ENCODE measurements at regions not wholly inside any gene's neighbourhood (a gene's known extent, or its start where the extent isn't known, plus 50 kb on each side); places are given as distances from the start of the nearest gene placed in this dataset.

GRCh38 chr14:100955201-100955600 lies 51.7 kb upstream of the RTL1 start:
- Histone ChIP-seq H3K4me3 (ENCODE audit: low read length) (no peak overlapping the region), H3K27ac (ENCODE audit: low read depth, low read length) (no peak overlapping the region), H3K4me1 (ENCODE audit: control insufficient read depth, insufficient read depth, low read length) (no peaks in the 10 kb centered on the region), H3K9ac (ENCODE audit: low read length) (no peak overlapping the region), H3K36me3 (ENCODE audit: control insufficient read depth, insufficient read depth, low read length) (no peaks in the 10 kb centered on the region), H3K27me3 (ENCODE audit: control insufficient read depth, insufficient read depth, low read length) (no peaks in the 10 kb centered on the region)

DNA sequence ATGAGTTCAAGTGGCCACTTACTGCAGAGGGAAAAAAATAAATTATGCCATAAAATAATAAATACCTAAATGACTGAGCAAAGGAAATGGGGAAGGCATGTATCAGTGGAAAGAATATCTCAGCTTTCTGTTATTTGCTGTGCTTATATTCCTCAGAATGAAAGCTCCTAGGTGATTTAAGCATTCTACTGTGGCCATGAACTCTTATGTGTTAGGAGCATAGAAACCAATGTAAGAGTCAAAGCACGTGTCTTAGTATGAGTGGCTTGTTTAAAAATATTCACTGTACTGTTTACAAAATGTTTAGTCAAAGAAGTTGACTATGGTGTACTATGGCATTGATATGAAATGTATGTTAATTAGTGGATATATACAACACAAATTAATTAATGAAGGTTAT lies 59.0 kb upstream of the RTL1 start:
- H3K36me3 ChIP-seq (ENCODE audit: control insufficient read depth, insufficient read depth, low read length) = no peaks in the 10 kb centered on the region
- H3K27ac ChIP-seq (ENCODE audit: low read depth, low read length) = no peak overlapping the region
- H3K4me1 ChIP-seq (ENCODE audit: control insufficient read depth, insufficient read depth, low read length) = no peaks in the 10 kb centered on the region
- no peaks in the 10 kb centered on the region for H3K27me3 ChIP-seq (ENCODE audit: control insufficient read depth, insufficient read depth, low read length)
- H3K9ac ChIP-seq (ENCODE audit: low read length) = no peak overlapping the region
- H3K4me3 ChIP-seq (ENCODE audit: low read length) = no peak overlapping the region

GRCh38 chr14:100965296-100965695 lies 61.8 kb upstream of the RTL1 start:
- Histone ChIP-seq H3K27ac (ENCODE audit: low read depth, low read length) (no peak overlapping the region), H3K36me3 (ENCODE audit: control insufficient read depth, insufficient read depth, low read length) (no peaks in the 10 kb centered on the region), H3K4me3 (ENCODE audit: low read length) (no peak overlapping the region), H3K27me3 (ENCODE audit: control insufficient read depth, insufficient read depth, low read length) (no peaks in the 10 kb centered on the region), H3K9ac (ENCODE audit: low read length) (no peak overlapping the region), H3K4me1 (ENCODE audit: control insufficient read depth, insufficient read depth, low read length) (no peaks in the 10 kb centered on the region)

DNA sequence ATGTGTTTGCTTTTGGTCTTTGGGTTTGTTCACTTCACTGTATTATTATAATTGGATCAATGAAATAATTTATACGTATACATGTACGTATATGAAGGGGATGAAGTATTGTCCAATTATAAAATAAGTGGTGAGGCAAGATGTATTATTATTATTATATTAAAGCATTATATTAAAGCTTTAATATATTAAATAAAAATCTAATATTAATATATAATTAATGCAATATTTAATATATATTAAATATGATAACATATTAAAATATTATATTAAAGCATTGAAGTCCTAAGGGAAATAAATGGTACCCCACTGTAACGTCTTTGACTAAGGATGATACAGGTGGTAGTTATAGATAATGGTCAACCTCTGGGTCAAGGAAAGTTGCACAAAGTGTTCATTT lies 63.7 kb upstream of the RTL1 start:
- Histone ChIP-seq H3K4me3 (ENCODE audit: low read length) (no peak overlapping the region), H3K4me1 (ENCODE audit: control insufficient read depth, insufficient read depth, low read length) (no peaks in the 10 kb centered on the region), H3K27me3 (ENCODE audit: control insufficient read depth, insufficient read depth, low read length) (no peaks in the 10 kb centered on the region), H3K36me3 (ENCODE audit: control insufficient read depth, insufficient read depth, low read length) (no peaks in the 10 kb centered on the region), H3K27ac (ENCODE audit: low read depth, low read length) (no peak overlapping the region), H3K9ac (ENCODE audit: low read length) (no peak overlapping the region)

DNA sequence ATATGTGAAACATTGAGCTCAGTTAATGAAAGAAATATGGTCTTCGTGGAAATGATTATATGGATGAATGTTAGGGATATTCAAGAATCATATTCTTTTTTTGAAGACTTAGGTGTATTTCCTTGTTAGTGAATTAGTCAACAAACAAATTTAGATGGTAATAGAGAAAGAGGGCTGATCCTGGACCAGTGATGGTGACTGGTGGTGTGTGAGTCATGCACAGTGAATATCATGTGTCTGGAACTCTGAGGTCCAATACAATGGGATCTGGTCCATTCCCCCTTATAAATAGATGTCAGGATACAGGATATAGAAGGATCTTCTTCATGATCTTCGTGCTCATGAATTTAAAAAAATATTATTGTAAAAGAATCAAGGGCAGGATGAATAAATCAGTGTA lies 64.4 kb upstream of the RTL1 start:
- Histone ChIP-seq H3K27ac (ENCODE audit: low read depth, low read length) (no peak overlapping the region), H3K4me3 (ENCODE audit: low read length) (no peak overlapping the region), H3K27me3 (ENCODE audit: control insufficient read depth, insufficient read depth, low read length) (no peaks in the 10 kb centered on the region), H3K36me3 (ENCODE audit: control insufficient read depth, insufficient read depth, low read length) (no peaks in the 10 kb centered on the region), H3K9ac (ENCODE audit: low read length) (no peak overlapping the region), H3K4me1 (ENCODE audit: control insufficient read depth, insufficient read depth, low read length) (no peaks in the 10 kb centered on the region)

GRCh38 chr14:100972118-100972897 lies 68.8 kb upstream of the RTL1 start:
- Histone ChIP-seq H3K4me3 (ENCODE audit: low read length) (no peak overlapping the region), H3K9ac (ENCODE audit: low read length) (no peak overlapping the region), H3K36me3 (ENCODE audit: control insufficient read depth, insufficient read depth, low read length) (no peaks in the 10 kb centered on the region), H3K27ac (ENCODE audit: low read depth, low read length) (no peak overlapping the region), H3K4me1 (ENCODE audit: control insufficient read depth, insufficient read depth, low read length) (no peaks in the 10 kb centered on the region), H3K27me3 (ENCODE audit: control insufficient read depth, insufficient read depth, low read length) (no peaks in the 10 kb centered on the region)

DNA sequence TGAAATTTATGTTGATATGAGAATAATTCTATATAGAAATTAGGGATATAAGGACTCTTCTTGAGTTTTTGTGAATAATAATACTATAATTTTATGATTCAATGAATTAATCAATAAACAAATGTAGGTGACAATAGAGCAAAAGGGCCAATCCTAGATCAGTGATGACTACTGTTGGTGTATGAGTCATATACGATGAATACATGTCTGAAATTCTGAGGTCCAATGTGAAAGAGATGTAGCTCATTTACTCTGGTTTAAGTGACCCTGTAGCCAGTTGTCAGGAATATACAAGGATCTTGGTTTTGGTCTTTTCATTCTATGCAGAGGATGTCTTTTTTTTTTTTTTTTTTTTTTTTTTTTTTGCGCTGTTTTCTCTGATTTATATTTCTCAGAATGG lies 72.1 kb upstream of the RTL1 start:
- Histone ChIP-seq H3K27me3 (ENCODE audit: control insufficient read depth, insufficient read depth, low read length) (no peaks in the 10 kb centered on the region), H3K9ac (ENCODE audit: low read length) (no peak overlapping the region), H3K36me3 (ENCODE audit: control insufficient read depth, insufficient read depth, low read length) (no peaks in the 10 kb centered on the region), H3K4me1 (ENCODE audit: control insufficient read depth, insufficient read depth, low read length) (no peaks in the 10 kb centered on the region), H3K27ac (ENCODE audit: low read depth, low read length) (no peak overlapping the region), H3K4me3 (ENCODE audit: low read length) (no peak overlapping the region)

DNA sequence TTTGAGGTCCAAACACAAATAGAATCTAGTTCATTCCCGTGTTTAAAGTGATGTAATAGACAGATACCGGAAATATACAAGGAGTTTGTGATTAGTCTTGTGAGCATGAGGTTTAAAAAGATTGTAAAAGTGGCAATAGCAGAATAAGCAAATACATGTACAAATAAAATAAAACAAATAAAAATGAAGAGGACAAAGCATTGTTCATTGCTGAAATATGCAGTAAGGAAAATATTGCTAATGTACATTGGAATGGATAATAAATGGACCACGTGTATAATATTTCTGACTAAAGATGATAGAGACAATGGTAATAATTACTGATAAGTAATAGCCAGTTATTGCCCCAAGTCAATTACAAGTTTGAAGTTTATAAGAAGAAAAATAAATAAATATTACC lies 75.6 kb upstream of the RTL1 start:
- no peaks in the 10 kb centered on the region for H3K36me3 ChIP-seq (ENCODE audit: control insufficient read depth, insufficient read depth, low read length)
- H3K9ac ChIP-seq (ENCODE audit: low read length) = no peak overlapping the region
- H3K27me3 ChIP-seq (ENCODE audit: control insufficient read depth, insufficient read depth, low read length) = no peaks in the 10 kb centered on the region
- no peaks in the 10 kb centered on the region for H3K4me1 ChIP-seq (ENCODE audit: control insufficient read depth, insufficient read depth, low read length)
- H3K4me3 ChIP-seq (ENCODE audit: low read length) = no peak overlapping the region
- H3K27ac ChIP-seq (ENCODE audit: low read depth, low read length) = no peak overlapping the region

GRCh38 chr14:100979780-100980179 lies 76.3 kb upstream of the RTL1 start:
- Histone ChIP-seq H3K4me1 (ENCODE audit: control insufficient read depth, insufficient read depth, low read length) (no peaks in the 10 kb centered on the region), H3K9ac (ENCODE audit: low read length) (no peak overlapping the region), H3K27ac (ENCODE audit: low read depth, low read length) (no peak overlapping the region), H3K27me3 (ENCODE audit: control insufficient read depth, insufficient read depth, low read length) (no peaks in the 10 kb centered on the region), H3K4me3 (ENCODE audit: low read length) (no peak overlapping the region), H3K36me3 (ENCODE audit: control insufficient read depth, insufficient read depth, low read length) (no peaks in the 10 kb centered on the region)

- Histone ChIP-seq H3K4me1 (ENCODE audit: control insufficient read depth, insufficient read depth, low read length) (no peaks in the 10 kb centered on the region), H3K4me3 (ENCODE audit: low read length) (no peak overlapping the region), H3K27ac (ENCODE audit: low read depth, low read length) (no peak overlapping the region), H3K27me3 (ENCODE audit: control insufficient read depth, insufficient read depth, low read length) (no peaks in the 10 kb centered on the region), H3K9ac (ENCODE audit: low read length) (no peak overlapping the region), H3K36me3 (ENCODE audit: control insufficient read depth, insufficient read depth, low read length) (no peaks in the 10 kb centered on the region)
Measured at GRCh38 chr14:100980823-100981222, 77.3 kb upstream of the RTL1 start.

- no peaks in the 10 kb centered on the region for H3K36me3 ChIP-seq (ENCODE audit: control insufficient read depth, insufficient read depth, low read length)
- no peak overlapping the region for H3K4me3 ChIP-seq (ENCODE audit: low read length)
- H3K27me3 ChIP-seq (ENCODE audit: control insufficient read depth, insufficient read depth, low read length) = no peaks in the 10 kb centered on the region
- no peaks in the 10 kb centered on the region for H3K4me1 ChIP-seq (ENCODE audit: control insufficient read depth, insufficient read depth, low read length)
- no peak overlapping the region for H3K27ac ChIP-seq (ENCODE audit: low read depth, low read length)
- no peak overlapping the region for H3K9ac ChIP-seq (ENCODE audit: low read length)
Measured at GRCh38 chr14:100981809-100982208, 78.3 kb upstream of the RTL1 start.

DNA sequence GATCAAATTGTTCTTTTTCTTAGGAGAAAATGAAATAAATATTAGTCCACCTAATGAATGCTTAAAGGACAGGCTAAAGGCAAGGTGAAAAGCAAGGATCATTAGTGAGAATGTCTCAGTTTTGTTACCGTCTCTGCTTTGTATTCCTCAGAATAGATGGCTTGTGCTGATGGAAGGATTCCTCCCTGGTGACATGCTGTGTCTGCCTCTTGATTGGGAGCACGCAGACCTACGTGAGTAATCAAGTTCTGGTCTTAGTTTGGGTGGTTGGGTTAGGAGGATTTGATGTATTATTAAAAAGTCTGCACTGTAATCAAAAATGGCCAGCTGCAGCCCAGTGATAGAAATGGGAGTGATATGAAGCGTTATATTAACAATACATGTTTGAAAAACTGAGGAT lies 78.8 kb upstream of the RTL1 start:
- H3K27me3 ChIP-seq (ENCODE audit: control insufficient read depth, insufficient read depth, low read length) = no peaks in the 10 kb centered on the region
- H3K9ac ChIP-seq (ENCODE audit: low read length) = no peak overlapping the region
- no peak overlapping the region for H3K4me3 ChIP-seq (ENCODE audit: low read length)
- H3K27ac ChIP-seq (ENCODE audit: low read depth, low read length) = no peak overlapping the region
- H3K4me1 ChIP-seq (ENCODE audit: control insufficient read depth, insufficient read depth, low read length) = no peaks in the 10 kb centered on the region
- no peaks in the 10 kb centered on the region for H3K36me3 ChIP-seq (ENCODE audit: control insufficient read depth, insufficient read depth, low read length)

DNA sequence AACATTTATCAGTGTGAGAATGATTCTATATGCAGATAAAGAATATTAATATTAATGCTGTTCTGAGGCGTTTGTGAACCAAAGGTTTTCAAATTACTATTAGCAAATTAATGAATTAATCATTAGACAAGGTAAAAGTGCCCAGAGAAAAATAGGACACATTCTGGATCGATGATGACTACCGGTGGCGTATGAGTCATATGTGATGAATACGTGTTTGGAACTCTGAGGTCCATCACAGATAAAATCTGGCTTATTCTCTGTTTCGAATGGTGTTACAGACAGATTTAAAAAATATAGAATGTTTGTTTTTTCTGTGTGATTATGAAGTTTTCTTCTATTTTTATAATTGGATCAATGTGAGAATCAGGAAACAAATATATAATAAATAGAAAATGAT lies 79.2 kb upstream of the RTL1 start:
- no peak overlapping the region for H3K4me3 ChIP-seq (ENCODE audit: low read length)
- H3K9ac ChIP-seq (ENCODE audit: low read length) = no peak overlapping the region
- no peaks in the 10 kb centered on the region for H3K27me3 ChIP-seq (ENCODE audit: control insufficient read depth, insufficient read depth, low read length)
- no peak overlapping the region for H3K27ac ChIP-seq (ENCODE audit: low read depth, low read length)
- H3K36me3 ChIP-seq (ENCODE audit: control insufficient read depth, insufficient read depth, low read length) = no peaks in the 10 kb centered on the region
- H3K4me1 ChIP-seq (ENCODE audit: control insufficient read depth, insufficient read depth, low read length) = no peaks in the 10 kb centered on the region
